HepG2 (cell line): ENCODE measurements at regions not wholly inside any gene's neighbourhood (a gene's known extent, or its start where the extent isn't known, plus 50 kb on each side); places are given as distances from the start of the nearest gene placed in this dataset.

Source experiments
- AHR ChIP-seq: IDR thresholded peaks from 2 replicates; pipeline ENCODE4 v1.6.1; 2018; ENCODE audit warnings: missing genetic modification reagents, missing compliant biosample characterization
- ARID2 ChIP-seq: sonication (generic); formaldehyde crosslinking; IDR thresholded peaks from 2 replicates; pipeline ENCODE4 v1.8.1; 2022; ENCODE audit warnings: mild to moderate bottlenecking, missing genetic modification reagents, borderline replicate concordance
- CBFB ChIP-seq: sonication (generic); formaldehyde crosslinking; IDR thresholded peaks from 2 replicates; pipeline ENCODE4 v1.4.0; 2020; ENCODE audit warnings: missing genetic modification reagents
- CENPT ChIP-seq: sonication (generic); formaldehyde crosslinking; IDR thresholded peaks from 2 replicates; pipeline ENCODE4 v1.8.0; 2022; ENCODE audit warnings: low read depth, mild to moderate bottlenecking, moderate library complexity, missing genetic modification reagents
- EP300 ChIP-seq, 3 experiments: sonication (generic) in 1 of 3; formaldehyde crosslinking in 1 of 3; IDR thresholded peaks; 2 replicates each; pipeline versions ENCODE4 v1.5.1 to v1.6.1; 2011 to 2020; ENCODE audit warnings: low read depth in 2 of 3, low read length in 2 of 3, borderline replicate concordance in 1 of 3, improper control_type of control experiment in 1 of 3, mild to moderate bottlenecking in 1 of 3, missing genetic modification reagents in 1 of 3, moderate library complexity in 1 of 3
- NCOA5 ChIP-seq: sonication (generic); formaldehyde crosslinking; IDR thresholded peaks from 2 replicates; pipeline ENCODE4 v1.4.0; 2020; ENCODE audit warnings: missing genetic modification reagents
- SP140L ChIP-seq: sonication (generic); formaldehyde crosslinking; IDR thresholded peaks from 2 replicates; pipeline ENCODE4 v1.4.0; 2020; ENCODE audit warnings: missing genetic modification reagents, borderline replicate concordance
- ZC3H4 ChIP-seq: sonication (generic); formaldehyde crosslinking; IDR thresholded peaks from 2 replicates; pipeline ENCODE4 v1.4.0; 2020; ENCODE audit warnings: missing genetic modification reagents, borderline replicate concordance
- ZNF33A ChIP-seq: sonication (generic); formaldehyde crosslinking; IDR thresholded peaks from 2 replicates; pipeline ENCODE4 v1.5.1; 2020; ENCODE audit warnings: missing genetic modification reagents, mild to moderate bottlenecking, moderate library complexity, borderline replicate concordance
- ZNF510 ChIP-seq: sonication (generic); formaldehyde crosslinking; IDR thresholded peaks from 2 replicates; pipeline ENCODE4 v1.4.0; 2020; ENCODE audit warnings: low read depth, mild to moderate bottlenecking, missing genetic modification reagents
- ZNF570 ChIP-seq: sonication (generic); formaldehyde crosslinking; IDR thresholded peaks from 2 replicates; pipeline ENCODE4 v1.4.0; 2020; ENCODE audit warnings: mild to moderate bottlenecking, missing genetic modification reagents, borderline replicate concordance
- ZNF737 ChIP-seq: sonication (generic); formaldehyde crosslinking; IDR thresholded peaks from 2 replicates; pipeline ENCODE4 v1.5.0; 2020; ENCODE audit warnings: missing genetic modification reagents, mild to moderate bottlenecking, borderline replicate concordance
- ZSCAN31 ChIP-seq: sonication (generic); formaldehyde crosslinking; IDR thresholded peaks from 2 replicates; pipeline ENCODE4 v1.5.0; 2020; ENCODE audit warnings: low read depth, mild to moderate bottlenecking, missing genetic modification reagents
- TF ChIP-seq, protein P1 (sequence below): sonication (generic); formaldehyde crosslinking; IDR thresholded peaks from 2 replicates; pipeline ENCODE4 v1.8.0; 2022; ENCODE audit warnings: missing genetic modification reagents, mild to moderate bottlenecking, borderline replicate concordance
- TF ChIP-seq, protein P2 (sequence below): sonication (generic); formaldehyde crosslinking; IDR thresholded peaks from 2 replicates; pipeline ENCODE4 v1.4.0; 2020; ENCODE audit warnings: mild to moderate bottlenecking, low read depth, missing genetic modification reagents
- TF ChIP-seq, protein P3 (sequence below): sonication (generic); formaldehyde crosslinking; IDR thresholded peaks from 2 replicates; pipeline ENCODE4 v1.5.1; 2020; ENCODE audit warnings: mild to moderate bottlenecking, missing genetic modification reagents, borderline replicate concordance
- TF ChIP-seq, protein P4 (sequence below): sonication (generic); formaldehyde crosslinking; IDR thresholded peaks from 2 replicates; pipeline ENCODE4 v1.4.0; 2020; ENCODE audit warnings: missing genetic modification reagents

DNA sequence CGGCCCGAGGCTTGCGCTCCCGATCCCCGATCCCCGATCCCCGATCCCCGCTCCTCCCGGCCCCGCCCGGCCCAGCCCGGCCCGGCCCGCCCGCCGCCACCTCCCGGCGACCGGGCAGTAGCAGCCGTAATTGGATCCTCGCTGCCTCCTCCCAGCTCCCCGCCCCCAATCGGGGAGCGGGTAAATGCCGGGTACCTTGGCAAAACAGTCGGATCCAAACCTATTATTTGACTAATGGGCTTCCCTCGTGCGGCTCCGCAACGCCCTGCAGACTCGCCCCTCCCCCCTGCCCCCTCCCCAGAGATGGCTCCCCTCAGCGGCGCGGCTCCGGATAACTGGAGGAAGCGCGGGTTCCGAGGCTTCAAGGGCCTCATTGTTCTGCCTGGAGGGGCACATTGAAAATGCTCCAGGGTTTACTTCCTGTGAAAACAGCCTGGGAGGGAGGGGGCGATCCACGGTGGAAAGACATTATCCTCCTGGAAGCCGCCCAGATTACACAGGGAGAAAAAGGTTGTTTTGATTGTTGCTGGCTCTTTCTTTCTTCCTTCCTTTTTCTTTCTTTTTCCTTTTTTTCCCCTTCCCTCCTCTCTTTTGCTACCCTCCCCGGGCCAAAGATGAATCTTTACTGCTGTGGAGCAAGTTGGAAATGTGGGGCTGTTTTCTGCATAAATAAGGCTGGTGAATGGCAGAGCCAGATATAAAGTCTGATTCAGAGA, 94.7 kb upstream of the ZMIZ1 start (continued):
- TF ChIP-seq NCOA5 (CRISPR knock-in tag) (no peak), EP300 (IDR thresholded peaks at IDR 0.05; ENCODE audit: low read depth in 2 of 2, low read length in 2 of 2) (peak in 1 of 2 experiments; percentile 78; a peak in 2 of 4 replicates), EP300 (CRISPR knock-in tag; IDR thresholded peaks at IDR 0.05; ENCODE audit: borderline replicate concordance) (peak; percentile 54; the same call in 1 of the 2 replicates), ZSCAN31 (CRISPR knock-in tag) (no peak; the same call in 1 of the 2 replicates), ZNF570 (CRISPR knock-in tag) (no peak), ARID2 (CRISPR knock-in tag) (no peak), AHR (no peak), ZNF510 (no peak), SP140L (no peak), ZNF33A (CRISPR knock-in tag) (no peak), CBFB (CRISPR knock-in tag) (no peak), ZNF737 (CRISPR knock-in tag) (no peak), CENPT (CRISPR knock-in tag) (no peak), ZC3H4 (CRISPR knock-in tag) (peak; percentile 91)
- TF ChIP-seq, protein P1, sequence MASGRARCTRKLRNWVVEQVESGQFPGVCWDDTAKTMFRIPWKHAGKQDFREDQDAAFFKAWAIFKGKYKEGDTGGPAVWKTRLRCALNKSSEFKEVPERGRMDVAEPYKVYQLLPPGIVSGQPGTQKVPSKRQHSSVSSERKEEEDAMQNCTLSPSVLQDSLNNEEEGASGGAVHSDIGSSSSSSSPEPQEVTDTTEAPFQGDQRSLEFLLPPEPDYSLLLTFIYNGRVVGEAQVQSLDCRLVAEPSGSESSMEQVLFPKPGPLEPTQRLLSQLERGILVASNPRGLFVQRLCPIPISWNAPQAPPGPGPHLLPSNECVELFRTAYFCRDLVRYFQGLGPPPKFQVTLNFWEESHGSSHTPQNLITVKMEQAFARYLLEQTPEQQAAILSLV (CRISPR knock-in tag), result no peak
- TF ChIP-seq, protein P2, sequence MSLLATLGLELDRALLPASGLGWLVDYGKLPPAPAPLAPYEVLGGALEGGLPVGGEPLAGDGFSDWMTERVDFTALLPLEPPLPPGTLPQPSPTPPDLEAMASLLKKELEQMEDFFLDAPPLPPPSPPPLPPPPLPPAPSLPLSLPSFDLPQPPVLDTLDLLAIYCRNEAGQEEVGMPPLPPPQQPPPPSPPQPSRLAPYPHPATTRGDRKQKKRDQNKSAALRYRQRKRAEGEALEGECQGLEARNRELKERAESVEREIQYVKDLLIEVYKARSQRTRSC (CRISPR knock-in tag), result no peak
- TF ChIP-seq, protein P3, sequence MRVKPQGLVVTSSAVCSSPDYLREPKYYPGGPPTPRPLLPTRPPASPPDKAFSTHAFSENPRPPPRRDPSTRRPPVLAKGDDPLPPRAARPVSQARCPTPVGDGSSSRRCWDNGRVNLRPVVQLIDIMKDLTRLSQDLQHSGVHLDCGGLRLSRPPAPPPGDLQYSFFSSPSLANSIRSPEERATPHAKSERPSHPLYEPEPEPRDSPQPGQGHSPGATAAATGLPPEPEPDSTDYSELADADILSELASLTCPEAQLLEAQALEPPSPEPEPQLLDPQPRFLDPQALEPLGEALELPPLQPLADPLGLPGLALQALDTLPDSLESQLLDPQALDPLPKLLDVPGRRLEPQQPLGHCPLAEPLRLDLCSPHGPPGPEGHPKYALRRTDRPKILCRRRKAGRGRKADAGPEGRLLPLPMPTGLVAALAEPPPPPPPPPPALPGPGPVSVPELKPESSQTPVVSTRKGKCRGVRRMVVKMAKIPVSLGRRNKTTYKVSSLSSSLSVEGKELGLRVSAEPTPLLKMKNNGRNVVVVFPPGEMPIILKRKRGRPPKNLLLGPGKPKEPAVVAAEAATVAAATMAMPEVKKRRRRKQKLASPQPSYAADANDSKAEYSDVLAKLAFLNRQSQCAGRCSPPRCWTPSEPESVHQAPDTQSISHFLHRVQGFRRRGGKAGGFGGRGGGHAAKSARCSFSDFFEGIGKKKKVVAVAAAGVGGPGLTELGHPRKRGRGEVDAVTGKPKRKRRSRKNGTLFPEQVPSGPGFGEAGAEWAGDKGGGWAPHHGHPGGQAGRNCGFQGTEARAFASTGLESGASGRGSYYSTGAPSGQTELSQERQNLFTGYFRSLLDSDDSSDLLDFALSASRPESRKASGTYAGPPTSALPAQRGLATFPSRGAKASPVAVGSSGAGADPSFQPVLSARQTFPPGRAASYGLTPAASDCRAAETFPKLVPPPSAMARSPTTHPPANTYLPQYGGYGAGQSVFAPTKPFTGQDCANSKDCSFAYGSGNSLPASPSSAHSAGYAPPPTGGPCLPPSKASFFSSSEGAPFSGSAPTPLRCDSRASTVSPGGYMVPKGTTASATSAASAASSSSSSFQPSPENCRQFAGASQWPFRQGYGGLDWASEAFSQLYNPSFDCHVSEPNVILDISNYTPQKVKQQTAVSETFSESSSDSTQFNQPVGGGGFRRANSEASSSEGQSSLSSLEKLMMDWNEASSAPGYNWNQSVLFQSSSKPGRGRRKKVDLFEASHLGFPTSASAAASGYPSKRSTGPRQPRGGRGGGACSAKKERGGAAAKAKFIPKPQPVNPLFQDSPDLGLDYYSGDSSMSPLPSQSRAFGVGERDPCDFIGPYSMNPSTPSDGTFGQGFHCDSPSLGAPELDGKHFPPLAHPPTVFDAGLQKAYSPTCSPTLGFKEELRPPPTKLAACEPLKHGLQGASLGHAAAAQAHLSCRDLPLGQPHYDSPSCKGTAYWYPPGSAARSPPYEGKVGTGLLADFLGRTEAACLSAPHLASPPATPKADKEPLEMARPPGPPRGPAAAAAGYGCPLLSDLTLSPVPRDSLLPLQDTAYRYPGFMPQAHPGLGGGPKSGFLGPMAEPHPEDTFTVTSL (CRISPR knock-in tag), result no peak
- TF ChIP-seq, protein P4, sequence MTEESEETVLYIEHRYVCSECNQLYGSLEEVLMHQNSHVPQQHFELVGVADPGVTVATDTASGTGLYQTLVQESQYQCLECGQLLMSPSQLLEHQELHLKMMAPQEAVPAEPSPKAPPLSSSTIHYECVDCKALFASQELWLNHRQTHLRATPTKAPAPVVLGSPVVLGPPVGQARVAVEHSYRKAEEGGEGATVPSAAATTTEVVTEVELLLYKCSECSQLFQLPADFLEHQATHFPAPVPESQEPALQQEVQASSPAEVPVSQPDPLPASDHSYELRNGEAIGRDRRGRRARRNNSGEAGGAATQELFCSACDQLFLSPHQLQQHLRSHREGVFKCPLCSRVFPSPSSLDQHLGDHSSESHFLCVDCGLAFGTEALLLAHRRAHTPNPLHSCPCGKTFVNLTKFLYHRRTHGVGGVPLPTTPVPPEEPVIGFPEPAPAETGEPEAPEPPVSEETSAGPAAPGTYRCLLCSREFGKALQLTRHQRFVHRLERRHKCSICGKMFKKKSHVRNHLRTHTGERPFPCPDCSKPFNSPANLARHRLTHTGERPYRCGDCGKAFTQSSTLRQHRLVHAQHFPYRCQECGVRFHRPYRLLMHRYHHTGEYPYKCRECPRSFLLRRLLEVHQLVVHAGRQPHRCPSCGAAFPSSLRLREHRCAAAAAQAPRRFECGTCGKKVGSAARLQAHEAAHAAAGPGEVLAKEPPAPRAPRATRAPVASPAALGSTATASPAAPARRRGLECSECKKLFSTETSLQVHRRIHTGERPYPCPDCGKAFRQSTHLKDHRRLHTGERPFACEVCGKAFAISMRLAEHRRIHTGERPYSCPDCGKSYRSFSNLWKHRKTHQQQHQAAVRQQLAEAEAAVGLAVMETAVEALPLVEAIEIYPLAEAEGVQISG (CRISPR knock-in tag), result no peak
